ENCODE measurements at regions not wholly inside any gene's neighbourhood (a gene's known extent, or its start where the extent isn't known, plus 50 kb on each side); places are given as distances from the start of the nearest gene placed in this dataset.

DNA sequence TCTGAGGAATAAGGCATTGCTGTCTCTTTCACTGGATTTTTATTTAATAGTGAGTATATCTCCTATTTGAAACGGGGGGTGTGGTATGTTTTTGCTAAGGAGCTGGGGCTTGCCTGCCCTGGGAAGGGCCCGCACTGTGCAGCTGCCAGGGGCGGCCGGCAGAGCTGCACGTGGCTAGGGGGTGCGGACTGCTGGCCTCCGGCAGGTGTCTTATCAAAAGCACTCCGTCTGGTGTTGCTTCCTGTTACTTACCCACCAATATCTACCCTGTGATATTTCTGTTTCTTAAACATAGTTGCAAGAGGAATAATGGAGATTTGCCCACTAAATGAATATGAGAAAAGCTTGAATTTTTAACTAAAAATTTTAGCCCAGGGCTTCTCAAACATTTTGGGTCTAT is 232.0 kb downstream of the IRX1 start:
- 50 to 53% methylated on average over 8 of the region's 8 CpGs for WGBS, 2 donors (ENCODE audit: low coverage in 1 of 2)
- no peak for ATAC-seq

DNA sequence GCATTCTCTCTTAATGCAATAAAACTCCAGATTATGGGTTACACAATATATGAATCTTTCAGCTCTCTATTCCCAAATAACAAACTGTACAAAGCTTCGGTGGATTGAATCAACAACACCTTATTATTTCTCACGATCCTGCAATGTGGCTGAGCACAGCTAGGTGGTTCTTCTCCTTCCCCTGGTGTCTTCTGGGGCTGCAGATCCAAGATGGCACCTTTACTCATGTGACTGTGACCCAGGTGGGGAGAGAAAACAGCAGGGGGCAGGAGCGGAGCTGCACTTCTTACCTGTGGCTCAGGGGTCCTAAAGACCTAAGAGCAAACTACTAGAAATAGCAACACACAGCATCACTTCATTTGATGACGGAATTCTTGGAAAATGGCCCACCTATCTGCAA is 233.1 kb downstream of the IRX1 start:
- H3K27ac ChIP-seq = no peak overlapping the region
- WGBS, 2 donors (ENCODE audit: low coverage in 1 of 2) = 79 to 97% methylated on average over 4 of the region's 4 CpGs
- H3K9me3 ChIP-seq = no peaks in the 10 kb centered on the region
- H3K4me1 ChIP-seq = no peaks in the 10 kb centered on the region
- H3K27me3 ChIP-seq = peaks cover 3% of the 10 kb centered on the region
- no peak for ATAC-seq
- no peak for TF ChIP-seq POLR2AphosphoS5 (IDR thresholded peaks at IDR 0.05)
- no peak for TF ChIP-seq EP300 (IDR thresholded peaks at IDR 0.05)
- no peak for TF ChIP-seq CTCF (IDR thresholded peaks at IDR 0.05)
- no peak for TF ChIP-seq POLR2A (IDR thresholded peaks at IDR 0.05)
- no peak overlapping the region for H3K4me3 ChIP-seq
- no peaks in the 10 kb centered on the region for H3K36me3 ChIP-seq

More for the DNA sequence above, 232.0 kb downstream of the IRX1 start:
- Histone ChIP-seq H3K4me3 (no peak overlapping the region), H3K27me3 (peaks cover 3% of the 10 kb centered on the region), H3K9me3 (no peaks in the 10 kb centered on the region), H3K4me1 (no peaks in the 10 kb centered on the region), H3K27ac (no peak overlapping the region), H3K36me3 (no peaks in the 10 kb centered on the region)
- no peak for TF ChIP-seq EP300 (IDR thresholded peaks at IDR 0.05)

DNA sequence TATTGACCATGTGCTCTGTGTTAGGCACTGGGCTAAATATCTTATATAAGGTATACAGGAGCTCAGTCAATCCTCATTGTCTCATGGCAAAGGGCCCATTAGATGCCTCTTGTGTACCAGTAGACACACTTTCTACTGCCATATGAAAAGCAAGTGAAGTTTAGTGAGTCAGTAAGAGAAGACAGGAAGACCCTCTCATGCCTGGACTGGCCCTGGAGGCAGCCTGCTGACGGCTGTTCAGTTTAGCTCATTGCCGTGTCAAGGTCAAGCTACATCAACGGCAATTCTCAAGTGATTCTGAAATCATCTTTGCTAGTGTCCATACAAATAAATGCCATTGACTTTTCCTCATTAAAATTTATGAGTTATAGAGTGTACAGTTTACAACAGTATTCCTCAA is 237.9 kb downstream of the IRX1 start:
- ATAC-seq = no peak
- Histone ChIP-seq H3K4me3 (no peak overlapping the region), H3K36me3 (no peaks in the 10 kb centered on the region), H3K9me3 (no peaks in the 10 kb centered on the region), H3K27ac (no peak overlapping the region), H3K4me1 (no peaks in the 10 kb centered on the region), H3K27me3 (peaks cover 7% of the 10 kb centered on the region)
- 83 to 85% methylated on average over 3 of the region's 3 CpGs for WGBS, 2 donors (ENCODE audit: low coverage in 1 of 2)
- TF ChIP-seq POLR2AphosphoS5 (IDR thresholded peaks at IDR 0.05) = no peak
- no peak for TF ChIP-seq POLR2A (IDR thresholded peaks at IDR 0.05)
- no peak for TF ChIP-seq CTCF (IDR thresholded peaks at IDR 0.05)
- TF ChIP-seq EP300 (IDR thresholded peaks at IDR 0.05) = no peak

DNA sequence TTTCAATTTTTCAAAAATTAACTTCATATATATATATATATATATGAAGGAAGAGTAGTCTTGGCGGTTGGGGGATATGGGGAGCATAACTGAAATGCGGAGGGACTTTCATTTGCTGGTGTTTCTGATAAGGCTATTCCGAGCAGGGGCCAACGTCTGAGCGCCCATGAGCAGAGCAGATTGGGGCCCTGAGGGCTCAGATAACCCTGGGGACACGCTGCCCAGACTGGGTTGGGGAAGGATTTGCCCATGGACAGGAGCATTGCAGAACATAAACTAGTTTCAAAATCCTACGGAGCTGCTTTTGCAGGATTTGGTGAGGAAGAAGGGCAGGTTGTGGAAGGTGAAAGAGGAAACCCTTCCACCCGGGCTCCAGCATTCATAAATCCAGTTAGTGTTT is 240.2 kb downstream of the IRX1 start:
- Histone ChIP-seq H3K27me3 (peaks cover 7% of the 10 kb centered on the region), H3K36me3 (no peaks in the 10 kb centered on the region), H3K9me3 (no peaks in the 10 kb centered on the region), H3K4me1 (no peaks in the 10 kb centered on the region), H3K27ac (no peak overlapping the region), H3K4me3 (no peak overlapping the region)
- TF ChIP-seq POLR2A (IDR thresholded peaks at IDR 0.05) (no peak), POLR2AphosphoS5 (IDR thresholded peaks at IDR 0.05) (no peak), CTCF (IDR thresholded peaks at IDR 0.05) (no peak), EP300 (IDR thresholded peaks at IDR 0.05) (no peak)
- 72 to 78% methylated on average over 4 to 8 of the region's 8 CpGs for WGBS, 2 donors (ENCODE audit: low coverage in 1 of 2)
- ATAC-seq = no peak

DNA sequence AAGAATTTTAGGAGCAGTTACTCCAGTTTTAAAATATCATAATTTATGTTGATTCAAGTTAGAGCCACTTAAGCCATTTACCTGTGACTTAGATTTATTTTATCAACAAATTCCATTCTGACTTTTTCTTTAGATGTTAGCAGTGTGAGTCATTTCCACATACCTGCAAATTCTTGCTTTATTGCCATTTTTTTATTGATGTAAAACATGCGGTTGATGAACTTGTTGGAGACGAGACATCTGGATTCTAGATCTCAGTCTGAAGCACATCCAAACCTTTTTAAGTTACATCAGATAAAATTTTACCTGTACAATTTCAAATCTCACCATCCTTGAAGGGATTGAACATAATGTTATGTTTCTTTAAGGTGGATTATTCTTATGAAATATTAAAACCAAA is 240.9 kb downstream of the IRX1 start:
- H3K9me3 ChIP-seq = no peaks in the 10 kb centered on the region
- no peak overlapping the region for H3K27ac ChIP-seq
- H3K4me3 ChIP-seq = no peak overlapping the region
- no peaks in the 10 kb centered on the region for H3K4me1 ChIP-seq
- no peak for ATAC-seq
- peaks cover 7% of the 10 kb centered on the region for H3K27me3 ChIP-seq
- TF ChIP-seq EP300 (IDR thresholded peaks at IDR 0.05) (no peak), POLR2AphosphoS5 (IDR thresholded peaks at IDR 0.05) (no peak), CTCF (IDR thresholded peaks at IDR 0.05) (no peak), POLR2A (IDR thresholded peaks at IDR 0.05) (no peak)
- H3K36me3 ChIP-seq = no peaks in the 10 kb centered on the region
- 42 to 63% methylated on average over 2 of the region's 2 CpGs for WGBS, 2 donors (ENCODE audit: low coverage in 1 of 2)
